K562 (cell line): ENCODE measurements at regions not wholly inside any gene's neighbourhood (a gene's known extent, or its start where the extent isn't known, plus 50 kb on each side); places are given as distances from the start of the nearest gene placed in this dataset.

Experiments
- FOXK1 ChIP-seq: sonication (generic); formaldehyde crosslinking; IDR thresholded peaks from 2 replicates; pipeline ENCODE4 v1.8.0; 2022; ENCODE audit warnings: missing genetic modification reagents, mild to moderate bottlenecking, borderline replicate concordance
- MTA2 ChIP-seq: fragments of 450-650 bp; IDR thresholded peaks from 2 replicates; pipeline ENCODE4 v1.6.1; 2016; ENCODE audit warnings: low read depth
- MYBL2 ChIP-seq, 2 experiments: fragments of 450-650 bp in 1 of 2; sonication (generic) in 1 of 2; formaldehyde crosslinking in 1 of 2; IDR thresholded peaks; 2 replicates each; pipeline versions ENCODE4 v1.6.1 to v1.8.1; 2017 to 2022; ENCODE audit warnings: borderline replicate concordance in 1 of 2, inconsistent platforms in 1 of 2, low read depth in 1 of 2, mild to moderate bottlenecking in 1 of 2, missing genetic modification reagents in 1 of 2, moderate library complexity in 1 of 2
- NFATC3 ChIP-seq: fragments of 450-650 bp; IDR thresholded peaks from 2 replicates; pipeline ENCODE4 v1.6.1; 2017; ENCODE audit warnings: mild to moderate bottlenecking
- SETDB1 ChIP-seq: IDR thresholded peaks from one replicate; pipeline ENCODE4 v1.6.1; 2012; ENCODE audit warnings: low read length, control low read depth, inconsistent platforms
- ZNF212 ChIP-seq: fragments of 450-650 bp; formaldehyde crosslinking; IDR thresholded peaks from 2 replicates; pipeline ENCODE4 v1.4.0; 2020; ENCODE audit warnings: mild to moderate bottlenecking
- TF ChIP-seq, protein P1 (sequence below), 3 experiments: IDR thresholded peaks in 2 of 3; conservative IDR thresholded peaks in 1 of 3; 2 replicates each; pipeline ENCODE4 v1.5.1; 2011 to 2012; ENCODE audit warnings: low read length in 3 of 3, mild to moderate bottlenecking in 3 of 3, control low read depth in 2 of 3, improper control_type of control experiment in 1 of 3, inconsistent platforms in 1 of 3, low read depth in 1 of 3, mixed read lengths in 1 of 3, moderate library complexity in 1 of 3; ENCODE audit not compliant: insufficient read depth in 2 of 3

GRCh38 chr6:834190-834589 lies 141.3 kb upstream of the EXOC2 start:
- TF ChIP-seq SETDB1 (no peak), MTA2 (no peak), ZNF212 (CRISPR knock-in tag) (no peak), NFATC3 (no peak), MYBL2 (IDR thresholded peaks at IDR 0.05; ENCODE audit: low read depth) (no peak), MYBL2 (CRISPR knock-in tag; IDR thresholded peaks at IDR 0.05; ENCODE audit: borderline replicate concordance) (no peak), FOXK1 (no peak)
- TF ChIP-seq, protein P1, sequence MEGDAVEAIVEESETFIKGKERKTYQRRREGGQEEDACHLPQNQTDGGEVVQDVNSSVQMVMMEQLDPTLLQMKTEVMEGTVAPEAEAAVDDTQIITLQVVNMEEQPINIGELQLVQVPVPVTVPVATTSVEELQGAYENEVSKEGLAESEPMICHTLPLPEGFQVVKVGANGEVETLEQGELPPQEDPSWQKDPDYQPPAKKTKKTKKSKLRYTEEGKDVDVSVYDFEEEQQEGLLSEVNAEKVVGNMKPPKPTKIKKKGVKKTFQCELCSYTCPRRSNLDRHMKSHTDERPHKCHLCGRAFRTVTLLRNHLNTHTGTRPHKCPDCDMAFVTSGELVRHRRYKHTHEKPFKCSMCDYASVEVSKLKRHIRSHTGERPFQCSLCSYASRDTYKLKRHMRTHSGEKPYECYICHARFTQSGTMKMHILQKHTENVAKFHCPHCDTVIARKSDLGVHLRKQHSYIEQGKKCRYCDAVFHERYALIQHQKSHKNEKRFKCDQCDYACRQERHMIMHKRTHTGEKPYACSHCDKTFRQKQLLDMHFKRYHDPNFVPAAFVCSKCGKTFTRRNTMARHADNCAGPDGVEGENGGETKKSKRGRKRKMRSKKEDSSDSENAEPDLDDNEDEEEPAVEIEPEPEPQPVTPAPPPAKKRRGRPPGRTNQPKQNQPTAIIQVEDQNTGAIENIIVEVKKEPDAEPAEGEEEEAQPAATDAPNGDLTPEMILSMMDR (IDR thresholded peaks at IDR 0.05 in 2 of 3, conservative IDR thresholded peaks at IDR 0.05 in 1 of 3; ENCODE audit: insufficient read depth in 2 of 3, low read depth in 1 of 3, low read length in 3 of 3): no peak
